ENCODE measurements at regions not wholly inside any gene's neighbourhood (a gene's known extent, or its start where the extent isn't known, plus 50 kb on each side); places are given as distances from the start of the nearest gene placed in this dataset.

GRCh38 chr12:70096759-70097410 is 146.3 kb upstream of the CNOT2 start:
- Histone ChIP-seq H3K36me3 (replicated peaks in 1 of 2; ENCODE audit: control insufficient read depth in 1 of 2, insufficient read depth in 2 of 2, low read length in 2 of 2) (no peaks in the 10 kb centered on the region), H3K4me2 (replicated peaks; ENCODE audit: extremely low read depth, low read length, poor library complexity, severe bottlenecking) (no peak overlapping the region), H3K27me3 (ENCODE audit: control insufficient read depth in 2 of 2, insufficient read depth in 2 of 2, low read length in 2 of 2) (no peaks in the 10 kb centered on the region), H3K27ac (ENCODE audit: low read depth in 1 of 2, low read length in 2 of 2) (no peak overlapping the region), H3K9me3 (replicated peaks in 1 of 2; ENCODE audit: control insufficient read depth in 1 of 2, insufficient read depth in 1 of 2, low read length in 2 of 2) (no peaks in the 10 kb centered on the region), H3K79me2 (ENCODE audit: insufficient read depth, low read length) (no peaks in the 10 kb centered on the region), H2AFZ (ENCODE audit: insufficient read depth, low read depth, low read length, poor library complexity, severe bottlenecking) (no peak overlapping the region), H3K4me1 (ENCODE audit: control insufficient read depth in 1 of 2, insufficient read depth in 2 of 2, low read length in 2 of 2) (no peaks in the 10 kb centered on the region), H3K9ac (ENCODE audit: insufficient read depth, low read length, poor library complexity, severe bottlenecking) (no peak overlapping the region), H3K4me3 (replicated peaks in 1 of 3; ENCODE audit: low read depth in 2 of 3, low read length in 3 of 3) (no peak overlapping the region), H4K20me1 (ENCODE audit: insufficient read depth, low read length) (no peaks in the 10 kb centered on the region)
- Mint-ChIP-seq H3K27ac (no peak overlapping the region), H3K36me3 (no peaks in the 10 kb centered on the region), H3K4me1 (no peaks in the 10 kb centered on the region), H3K4me3 (no peak overlapping the region), H3K27me3 (ENCODE audit: low read depth in 3 of 3) (peaks cover 0 to 3% (median 0%) of the 10 kb centered on the region in 3 donors), H3K9me3 (peaks cover 0 to 9% (median 7%) of the 10 kb centered on the region in 7 donors)
- TF ChIP-seq CTCF (IDR thresholded peaks at IDR 0.05), result no peak
- intact Hi-C loops (cut with micrococcal nuclease), result no loop called here
- no peak for DNase-seq
- no CpG with 5 or more reads among the region's 2 CpGs for WGBS (ENCODE audit: insufficient coverage)

- H3K4me3 ChIP-seq (replicated peaks in 1 of 3; ENCODE audit: low read depth in 2 of 3, low read length in 3 of 3), result no peak overlapping the region
- TF ChIP-seq CTCF (IDR thresholded peaks at IDR 0.05), result no peak
- H3K4me1 ChIP-seq (ENCODE audit: control insufficient read depth in 1 of 2, insufficient read depth in 2 of 2, low read length in 2 of 2), result no peaks in the 10 kb centered on the region
- H3K36me3 Mint-ChIP-seq, result no peaks in the 10 kb centered on the region
- no peak overlapping the region for H2AFZ ChIP-seq (ENCODE audit: insufficient read depth, low read depth, low read length, poor library complexity, severe bottlenecking)
- no peaks in the 10 kb centered on the region for H3K79me2 ChIP-seq (ENCODE audit: insufficient read depth, low read length)
- H3K4me2 ChIP-seq (replicated peaks; ENCODE audit: extremely low read depth, low read length, poor library complexity, severe bottlenecking), result no peak overlapping the region
- intact Hi-C loops (cut with micrococcal nuclease), result no loop called here
- peaks cover 0 to 1% (median 0%) of the 10 kb centered on the region in 3 donors for H3K27me3 Mint-ChIP-seq (ENCODE audit: low read depth in 3 of 3)
- peaks cover 0 to 5% (median 0%) of the 10 kb centered on the region in 7 donors for H3K9me3 Mint-ChIP-seq
- H3K4me3 Mint-ChIP-seq, result no peak overlapping the region
- H3K4me1 Mint-ChIP-seq, result no peaks in the 10 kb centered on the region
- no peak overlapping the region for H3K27ac ChIP-seq (ENCODE audit: low read depth in 1 of 2, low read length in 2 of 2)
- H3K27me3 ChIP-seq (ENCODE audit: control insufficient read depth in 2 of 2, insufficient read depth in 2 of 2, low read length in 2 of 2), result no peaks in the 10 kb centered on the region
- H3K9me3 ChIP-seq (replicated peaks in 1 of 2; ENCODE audit: control insufficient read depth in 1 of 2, insufficient read depth in 1 of 2, low read length in 2 of 2), result no peaks in the 10 kb centered on the region
- no peaks in the 10 kb centered on the region for H4K20me1 ChIP-seq (ENCODE audit: insufficient read depth, low read length)
- WGBS (ENCODE audit: insufficient coverage), result no CpG with 5 or more reads among the region's 1 CpG
- no peak overlapping the region for H3K27ac Mint-ChIP-seq
- no peak for DNase-seq
- no peak overlapping the region for H3K9ac ChIP-seq (ENCODE audit: insufficient read depth, low read length, poor library complexity, severe bottlenecking)
- H3K36me3 ChIP-seq (replicated peaks in 1 of 2; ENCODE audit: control insufficient read depth in 1 of 2, insufficient read depth in 2 of 2, low read length in 2 of 2), result no peaks in the 10 kb centered on the region
These were observed 142.2 kb upstream of the CNOT2 start for GRCh38 chr12:70101064-70101463.

All from CD14-positive monocyte (primary cell).